Neuronal stem cell (in vitro differentiated cells): ENCODE measurements at regions not wholly inside any gene's neighbourhood (a gene's known extent, or its start where the extent isn't known, plus 50 kb on each side); places are given as distances from the start of the nearest gene placed in this dataset.

Source experiments
- DNase-seq: peaks from one replicate; pipeline ENCODE4 v3.0.0-alpha.2; 2013; ENCODE audit warnings: low spot score
- H2AFZ ChIP-seq: one replicate; pipeline ENCODE4 v1.6.1; 2013; ENCODE audit warnings: mild to moderate bottlenecking, low read length, inconsistent platforms
- H2AK5ac ChIP-seq: 2 replicates; pipeline ENCODE4 v1.6.1; 2013; ENCODE audit warnings: low read depth, mild to moderate bottlenecking, inconsistent platforms, low read length, moderate library complexity, mixed read lengths
- H2BK120ac ChIP-seq: 2 replicates; pipeline ENCODE4 v1.6.1; 2013; ENCODE audit warnings: low read depth, mild to moderate bottlenecking, inconsistent platforms, low read length, moderate library complexity, mixed read lengths
- H2BK12ac ChIP-seq: one replicate; pipeline ENCODE4 v1.6.1; 2013; ENCODE audit warnings: low read length, inconsistent platforms
- H2BK15ac ChIP-seq: 2 replicates; pipeline ENCODE4 v1.6.1; 2013; ENCODE audit warnings: mild to moderate bottlenecking, low read length, inconsistent platforms, mixed read lengths
- H2BK5ac ChIP-seq: one replicate; pipeline ENCODE4 v1.6.1; 2013; ENCODE audit warnings: inconsistent platforms, mild to moderate bottlenecking, low read length, moderate library complexity
- H3K14ac ChIP-seq: one replicate; pipeline ENCODE4 v1.6.1; 2013; ENCODE audit warnings: low read length, inconsistent platforms
- H3K18ac ChIP-seq: 2 replicates; pipeline ENCODE4 v1.6.1; 2013; ENCODE audit warnings: low read length, inconsistent platforms
- H3K23ac ChIP-seq: 2 replicates; pipeline ENCODE4 v1.6.1; 2013; ENCODE audit warnings: low read depth, mild to moderate bottlenecking, mixed read lengths, low read length, inconsistent platforms; ENCODE audit not compliant: poor library complexity
- H3K27ac ChIP-seq: replicated peaks from 3 replicates; pipeline ENCODE4 v1.5.1; 2013; ENCODE audit warnings: low read length, inconsistent platforms
- H3K27me3 ChIP-seq, 3 experiments: 2 replicates each; pipeline ENCODE4 v1.6.1; 2013; ENCODE audit warnings: low read length in 3 of 3, mild to moderate bottlenecking in 2 of 3, inconsistent platforms in 1 of 3, low read depth in 1 of 3, mixed read lengths in 1 of 3, moderate library complexity in 1 of 3; ENCODE audit not compliant: control insufficient read depth in 3 of 3, insufficient read depth in 3 of 3
- H3K36me3 ChIP-seq, 2 donors: replicated peaks in 1 of 2; 2 replicates each; pipeline ENCODE4 v1.6.1; 2013; ENCODE audit warnings: low read length in 2 of 2; ENCODE audit not compliant: control insufficient read depth in 2 of 2, insufficient read depth in 2 of 2
- H3K4ac ChIP-seq: 2 replicates; pipeline ENCODE4 v1.6.1; 2013; ENCODE audit warnings: inconsistent platforms, mild to moderate bottlenecking, low read length, moderate library complexity
- H3K4me1 ChIP-seq, 2 donors: 1 replicate in 1 of 2; 2 replicates in 1 of 2; pipeline ENCODE4 v1.6.1; 2013; ENCODE audit warnings: low read length in 2 of 2, low read depth in 1 of 2; ENCODE audit not compliant: control insufficient read depth in 2 of 2, insufficient read depth in 1 of 2
- H3K4me2 ChIP-seq: one replicate; pipeline ENCODE4 v1.6.1; 2013; ENCODE audit warnings: mild to moderate bottlenecking, low read length, inconsistent platforms; ENCODE audit not compliant: insufficient read depth, poor library complexity, severe bottlenecking
- H3K4me3 ChIP-seq, 2 donors: 2 replicates each; pipeline ENCODE4 v1.5.1; 2013; ENCODE audit warnings: low read length in 2 of 2, mild to moderate bottlenecking in 2 of 2, inconsistent platforms in 1 of 2, moderate library complexity in 1 of 2
- H3K79me1 ChIP-seq: one replicate; pipeline ENCODE4 v1.6.1; 2013; ENCODE audit warnings: low read depth, mild to moderate bottlenecking, inconsistent platforms, low read length, moderate library complexity
- H3K9ac ChIP-seq: one replicate; pipeline ENCODE4 v1.6.1; 2013; ENCODE audit warnings: mild to moderate bottlenecking, low read depth, low read length, inconsistent platforms; ENCODE audit not compliant: poor library complexity
- H3K9me3 ChIP-seq, 2 donors: replicated peaks in 1 of 2; 2 replicates each; pipeline versions ENCODE3 to v1.6.1; 2013; ENCODE audit warnings: low read length in 2 of 2, mild to moderate bottlenecking in 2 of 2, inconsistent platforms in 1 of 2, low read depth in 1 of 2, mixed read lengths in 1 of 2, moderate library complexity in 1 of 2; ENCODE audit not compliant: control insufficient read depth in 2 of 2, insufficient read depth in 1 of 2
- H4K8ac ChIP-seq: one replicate; pipeline ENCODE4 v1.6.1; 2013; ENCODE audit warnings: low read depth, mild to moderate bottlenecking, inconsistent platforms, low read length, moderate library complexity
- H4K91ac ChIP-seq: one replicate; pipeline ENCODE4 v1.6.1; 2013; ENCODE audit warnings: low read length, low read depth, mild to moderate bottlenecking, inconsistent platforms; ENCODE audit not compliant: poor library complexity
- WGBS, 2 donors: extraction: QIAGEN DNeasy Blood & Tissue Kit; methylation state at CpG; one replicate each; pipeline ENCODE4 v1.1.7; 2013; ENCODE audit warnings: missing lambda C conversion rate in 2 of 2, mixed read lengths in 1 of 2; ENCODE audit not compliant: insufficient read length in 2 of 2, insufficient replicate concordance in 1 of 2; ENCODE audit errors: extremely low coverage in 2 of 2; 5-methylcytosine and 5-hydroxymethylcytosine counted together

DNA sequence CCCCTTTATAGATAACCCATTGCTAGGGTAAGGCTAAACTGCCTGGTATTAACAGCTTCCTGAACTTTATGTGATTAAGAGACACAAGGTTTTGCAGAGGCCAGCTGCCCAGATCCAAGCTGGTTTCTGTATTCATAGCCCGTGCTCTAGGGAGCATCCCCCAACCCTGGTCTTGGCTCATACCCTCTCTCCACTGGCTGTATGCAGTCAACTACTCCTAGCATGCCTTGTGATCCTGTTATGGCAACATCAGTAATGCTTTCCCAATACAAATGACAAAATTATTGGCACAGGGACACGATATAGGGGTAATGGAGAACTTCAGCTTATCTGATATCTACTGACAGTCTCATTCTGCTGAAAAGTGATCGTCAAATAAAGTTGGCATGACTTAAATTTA lies 202.8 kb upstream of the MKLN1 start:
- Histone ChIP-seq H4K8ac (no peak overlapping the region), H3K4me3 (peak overlapping the region in 1 of 2 donors; percentile 35), H3K4me2 (no peak overlapping the region), H3K79me1 (no peaks in the 10 kb centered on the region), H2AFZ (no peak overlapping the region), H3K27ac (no peak overlapping the region), H4K91ac (no peak overlapping the region), H2BK120ac (no peak overlapping the region), H2BK5ac (no peak overlapping the region), H2AK5ac (no peak overlapping the region), H3K4me1 (no peaks in the 10 kb centered on the region), H2BK15ac (no peak overlapping the region), H3K36me3 (no peaks in the 10 kb centered on the region), H3K9me3 (no peaks in the 10 kb centered on the region), H2BK12ac (no peak overlapping the region), H3K4ac (no peak overlapping the region), H3K18ac (no peak overlapping the region), H3K23ac (no peak overlapping the region), H3K14ac (no peak overlapping the region), H3K9ac (no peak overlapping the region), H3K27me3 (no peaks in the 10 kb centered on the region)
- no peak for DNase-seq
- no CpG with 5 or more reads among the region's 3 CpGs for WGBS, 2 donors

DNA sequence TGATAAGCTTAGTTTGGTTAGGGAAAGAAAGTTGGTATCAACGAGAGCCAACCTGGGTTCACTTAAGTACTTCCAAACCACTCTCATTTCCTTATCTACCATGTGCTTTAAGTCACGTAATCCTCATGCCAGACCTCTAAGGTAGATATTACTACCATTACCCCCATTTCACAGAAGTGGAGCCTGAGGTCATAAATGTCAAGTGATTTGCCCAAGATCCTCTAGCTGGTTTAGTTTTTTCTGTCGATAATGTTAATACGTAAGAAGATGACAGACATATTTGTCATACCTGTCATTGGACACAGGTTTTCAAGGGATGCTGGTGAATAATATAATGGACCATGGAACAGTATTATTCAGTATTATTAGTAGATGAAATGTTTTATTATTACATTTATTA lies 197.4 kb upstream of the MKLN1 start:
- H2AK5ac ChIP-seq = no peak overlapping the region
- H2BK15ac ChIP-seq = no peak overlapping the region
- H2BK5ac ChIP-seq = no peak overlapping the region
- H3K18ac ChIP-seq = no peak overlapping the region
- H3K23ac ChIP-seq = no peak overlapping the region
- H4K91ac ChIP-seq = no peak overlapping the region
- H2BK12ac ChIP-seq = no peak overlapping the region
- no CpG with 5 or more reads among the region's 4 CpGs for WGBS, 2 donors
- no peaks in the 10 kb centered on the region for H3K9me3 ChIP-seq
- no peak overlapping the region for H3K4me2 ChIP-seq
- no peak overlapping the region for H3K27ac ChIP-seq
- no peak overlapping the region for H4K8ac ChIP-seq
- H3K14ac ChIP-seq = no peak overlapping the region
- no peak overlapping the region for H2BK120ac ChIP-seq
- H3K79me1 ChIP-seq = no peaks in the 10 kb centered on the region
- H3K9ac ChIP-seq = no peak overlapping the region
- H3K4ac ChIP-seq = no peak overlapping the region
- no peak for DNase-seq
- no peaks in the 10 kb centered on the region for H3K36me3 ChIP-seq
- H3K4me3 ChIP-seq = no peak overlapping the region
- no peaks in the 10 kb centered on the region for H3K27me3 ChIP-seq
- no peaks in the 10 kb centered on the region for H3K4me1 ChIP-seq
- H2AFZ ChIP-seq = no peak overlapping the region

DNA sequence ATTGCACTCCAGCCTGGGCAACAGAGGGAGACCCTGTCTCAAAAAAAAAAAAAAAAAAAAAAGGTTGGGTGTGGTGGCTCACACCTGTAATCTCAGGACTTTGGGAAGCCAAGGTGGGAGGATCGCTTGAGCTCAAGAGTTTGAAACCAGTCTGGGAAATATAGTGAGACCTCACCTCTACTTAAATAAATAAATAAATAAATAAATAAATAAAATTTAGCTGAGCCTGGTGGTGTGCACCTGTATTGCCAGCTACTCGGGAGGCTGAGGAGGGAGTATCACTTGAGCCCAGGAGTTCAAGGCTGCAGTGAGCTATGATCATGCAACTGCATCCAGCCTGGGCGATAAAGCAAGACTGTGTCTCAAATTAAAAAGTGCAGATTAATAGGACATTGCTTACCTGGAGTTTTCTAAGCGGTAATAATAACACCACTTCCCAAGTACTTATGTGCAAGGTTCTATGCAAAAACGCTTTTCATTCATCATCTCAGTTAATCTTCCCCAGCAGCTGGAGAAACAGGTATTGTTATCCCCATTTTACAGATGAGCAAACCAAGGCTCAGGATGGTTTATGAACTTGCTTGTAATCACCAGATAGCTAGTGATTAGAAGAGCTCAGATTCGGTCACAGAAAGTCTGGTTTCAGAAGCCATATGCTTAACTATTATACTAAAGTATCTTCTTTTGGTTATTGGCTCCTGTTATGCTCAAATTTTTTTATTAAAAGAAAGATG lies 196.5 kb upstream of the MKLN1 start:
- Histone ChIP-seq H2BK5ac (no peak overlapping the region), H3K4me3 (no peak overlapping the region), H2BK120ac (no peak overlapping the region), H3K79me1 (no peaks in the 10 kb centered on the region), H3K4me2 (no peak overlapping the region), H3K14ac (no peak overlapping the region), H3K4me1 (no peaks in the 10 kb centered on the region), H2BK15ac (no peak overlapping the region), H3K27me3 (no peaks in the 10 kb centered on the region), H3K18ac (no peak overlapping the region), H4K8ac (no peak overlapping the region), H3K23ac (no peak overlapping the region), H3K4ac (no peak overlapping the region), H4K91ac (no peak overlapping the region), H2BK12ac (no peak overlapping the region), H3K27ac (no peak overlapping the region), H3K9me3 (no peaks in the 10 kb centered on the region), H2AFZ (no peak overlapping the region), H3K36me3 (no peaks in the 10 kb centered on the region), H2AK5ac (no peak overlapping the region), H3K9ac (no peak overlapping the region)
- WGBS, 2 donors = no CpG with 5 or more reads among the region's 6 CpGs
- DNase-seq = no peak

DNA sequence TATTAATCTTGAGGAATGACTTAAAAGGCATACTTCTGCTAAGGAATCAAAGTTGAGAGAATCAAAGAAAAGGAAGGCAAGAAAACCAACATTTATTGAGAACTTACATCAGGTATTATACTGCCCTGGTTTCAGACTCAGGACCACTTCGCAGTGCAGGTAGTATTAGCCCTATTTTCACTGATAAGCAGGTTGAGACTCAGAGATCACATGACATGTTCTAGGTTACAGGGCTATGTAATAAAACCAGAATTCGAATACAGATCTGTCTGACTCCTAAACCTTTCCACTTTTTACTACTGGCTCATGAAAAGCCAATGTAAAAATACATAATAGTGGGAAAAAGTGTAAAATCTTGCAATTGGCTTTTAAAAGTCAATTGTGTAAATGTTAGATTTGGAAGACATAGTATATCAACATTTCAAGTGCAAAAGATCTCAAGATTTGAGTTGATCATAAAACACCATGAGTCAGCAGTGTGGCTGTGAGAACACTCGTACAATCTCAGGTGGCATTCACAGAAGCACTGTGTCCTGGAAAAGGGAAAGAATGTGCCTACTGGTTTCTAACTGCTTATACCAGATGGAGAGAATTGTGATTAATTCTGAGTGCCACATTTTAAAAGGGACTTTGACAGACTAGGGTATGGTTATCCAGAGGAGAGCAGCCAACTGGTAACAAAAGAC lies 195.8 kb upstream of the MKLN1 start:
- Histone ChIP-seq H2AK5ac (no peak overlapping the region), H3K27ac (no peak overlapping the region), H3K79me1 (no peaks in the 10 kb centered on the region), H3K4ac (no peak overlapping the region), H3K4me2 (no peak overlapping the region), H3K4me1 (no peaks in the 10 kb centered on the region), H3K14ac (no peak overlapping the region), H2AFZ (no peak overlapping the region), H3K4me3 (no peak overlapping the region), H3K9me3 (no peaks in the 10 kb centered on the region), H2BK120ac (no peak overlapping the region), H2BK5ac (no peak overlapping the region), H3K27me3 (no peaks in the 10 kb centered on the region), H4K91ac (no peak overlapping the region), H3K23ac (no peak overlapping the region), H2BK15ac (no peak overlapping the region), H3K18ac (no peak overlapping the region), H4K8ac (no peak overlapping the region), H3K9ac (no peak overlapping the region), H3K36me3 (no peaks in the 10 kb centered on the region), H2BK12ac (no peak overlapping the region)
- WGBS, 2 donors = no CpG with 5 or more reads among the region's 3 CpGs
- DNase-seq = no peak
